GM12874 (cell line): ENCODE measurements at regions not wholly inside any gene's neighbourhood (a gene's known extent, or its start where the extent isn't known, plus 50 kb on each side); places are given as distances from the start of the nearest gene placed in this dataset.

ENCODE experiments used
- TF ChIP-seq, protein P1 (sequence below): IDR thresholded peaks from 2 replicates; pipeline ENCODE4 v1.5.1; 2011; ENCODE audit warnings: low read depth, mild to moderate bottlenecking, control low read depth, low read length, moderate library complexity; ENCODE audit not compliant: insufficient read depth

DNA sequence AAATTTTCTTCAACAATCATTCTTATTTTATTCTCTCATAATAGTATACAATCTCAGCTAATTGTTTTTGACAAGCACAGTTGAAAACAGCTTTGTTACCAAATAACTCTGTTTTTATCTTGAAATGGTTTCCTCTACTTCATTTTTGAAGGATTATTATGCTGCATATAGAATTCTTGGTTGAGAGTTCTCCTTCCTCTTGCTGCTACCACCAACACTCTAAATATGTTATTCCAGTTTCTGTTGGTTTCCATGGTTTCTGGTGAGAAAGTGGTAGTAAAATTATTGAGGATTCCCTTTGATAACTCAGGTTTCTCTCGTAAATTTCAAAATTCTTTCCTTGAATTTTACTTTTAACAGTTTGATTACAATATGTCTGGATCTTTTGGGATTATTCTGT is 1725.9 kb downstream of the PCDH9 start:
- TF ChIP-seq, protein P1, sequence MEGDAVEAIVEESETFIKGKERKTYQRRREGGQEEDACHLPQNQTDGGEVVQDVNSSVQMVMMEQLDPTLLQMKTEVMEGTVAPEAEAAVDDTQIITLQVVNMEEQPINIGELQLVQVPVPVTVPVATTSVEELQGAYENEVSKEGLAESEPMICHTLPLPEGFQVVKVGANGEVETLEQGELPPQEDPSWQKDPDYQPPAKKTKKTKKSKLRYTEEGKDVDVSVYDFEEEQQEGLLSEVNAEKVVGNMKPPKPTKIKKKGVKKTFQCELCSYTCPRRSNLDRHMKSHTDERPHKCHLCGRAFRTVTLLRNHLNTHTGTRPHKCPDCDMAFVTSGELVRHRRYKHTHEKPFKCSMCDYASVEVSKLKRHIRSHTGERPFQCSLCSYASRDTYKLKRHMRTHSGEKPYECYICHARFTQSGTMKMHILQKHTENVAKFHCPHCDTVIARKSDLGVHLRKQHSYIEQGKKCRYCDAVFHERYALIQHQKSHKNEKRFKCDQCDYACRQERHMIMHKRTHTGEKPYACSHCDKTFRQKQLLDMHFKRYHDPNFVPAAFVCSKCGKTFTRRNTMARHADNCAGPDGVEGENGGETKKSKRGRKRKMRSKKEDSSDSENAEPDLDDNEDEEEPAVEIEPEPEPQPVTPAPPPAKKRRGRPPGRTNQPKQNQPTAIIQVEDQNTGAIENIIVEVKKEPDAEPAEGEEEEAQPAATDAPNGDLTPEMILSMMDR: no peak

DNA sequence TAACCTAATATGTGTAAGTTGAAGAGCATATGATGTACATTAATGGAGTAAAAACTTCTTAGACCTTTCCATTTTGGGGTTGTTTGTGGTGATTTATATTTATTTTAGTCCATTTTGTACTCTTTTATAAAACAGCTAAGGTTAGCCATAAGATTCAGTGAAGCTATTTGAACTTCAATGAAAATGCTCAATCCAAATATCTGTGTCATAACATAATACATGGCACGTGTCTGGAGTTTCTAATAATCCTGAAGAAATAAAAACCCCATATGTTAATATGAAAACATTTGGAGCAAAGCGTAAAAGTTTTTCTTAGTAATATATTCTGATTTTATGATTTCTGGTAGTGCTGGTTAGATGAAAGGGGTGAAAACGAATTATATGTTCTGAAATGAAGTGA is 1729.7 kb downstream of the PCDH9 start:
- TF ChIP-seq, protein P1: no peak

DNA sequence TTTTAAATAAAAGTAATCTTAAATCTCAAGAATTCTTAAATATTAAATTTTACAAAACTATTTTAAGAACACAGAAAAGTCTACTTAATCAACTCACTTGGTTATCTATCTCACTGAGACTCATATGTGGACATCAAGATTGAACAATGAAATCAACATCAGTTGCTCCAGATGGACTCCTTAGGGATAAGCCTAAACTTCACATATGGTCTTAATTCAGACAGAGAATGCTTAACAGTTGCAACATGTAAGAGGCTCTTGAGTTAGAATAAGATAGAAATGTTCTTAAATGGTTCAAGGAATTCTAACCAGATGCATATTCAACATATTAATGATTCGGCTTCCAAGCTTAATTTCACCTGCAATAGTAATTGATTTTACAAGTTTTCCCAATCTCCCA is 1730.9 kb downstream of the PCDH9 start:
- TF ChIP-seq, protein P1: no peak

DNA sequence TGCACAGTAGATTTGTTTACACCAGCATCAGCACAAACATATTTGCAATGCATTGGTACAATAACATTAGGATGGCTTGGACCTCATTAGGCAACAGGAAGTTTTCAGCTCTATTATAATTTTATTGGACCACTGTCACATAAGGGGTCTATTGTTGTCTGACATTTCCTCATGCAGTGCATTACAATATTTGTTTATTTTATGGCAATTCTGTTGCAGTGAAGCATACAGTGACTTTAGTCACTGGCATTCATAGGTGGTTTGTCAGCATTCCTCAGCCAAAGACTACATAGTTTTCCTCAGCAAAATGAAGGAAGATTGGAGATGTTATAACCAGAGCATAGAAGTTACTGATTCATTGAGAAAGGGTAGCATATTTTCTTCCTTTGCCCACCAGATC is 1732.9 kb downstream of the PCDH9 start:
- TF ChIP-seq, protein P1: no peak

DNA sequence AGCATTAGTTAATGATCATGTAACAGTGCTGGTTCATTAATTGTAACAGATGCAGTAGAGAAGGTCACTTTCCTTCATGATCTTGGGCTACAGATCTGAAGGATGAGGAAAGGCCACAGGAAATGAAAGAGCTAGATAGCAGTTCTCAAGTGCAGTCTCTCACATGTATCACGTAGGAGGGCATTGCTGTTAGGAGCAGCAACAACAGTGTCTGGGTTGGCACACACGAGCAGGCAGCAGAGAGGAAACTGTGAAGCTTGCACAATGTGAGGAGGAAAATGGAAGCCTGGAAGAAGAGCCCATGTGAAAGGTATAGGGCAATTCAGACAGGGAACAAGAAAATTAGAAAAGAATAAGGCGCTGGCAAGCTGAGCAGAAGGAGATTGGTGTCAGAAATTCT is 1741.5 kb downstream of the PCDH9 start:
- TF ChIP-seq, protein P1: no peak

DNA sequence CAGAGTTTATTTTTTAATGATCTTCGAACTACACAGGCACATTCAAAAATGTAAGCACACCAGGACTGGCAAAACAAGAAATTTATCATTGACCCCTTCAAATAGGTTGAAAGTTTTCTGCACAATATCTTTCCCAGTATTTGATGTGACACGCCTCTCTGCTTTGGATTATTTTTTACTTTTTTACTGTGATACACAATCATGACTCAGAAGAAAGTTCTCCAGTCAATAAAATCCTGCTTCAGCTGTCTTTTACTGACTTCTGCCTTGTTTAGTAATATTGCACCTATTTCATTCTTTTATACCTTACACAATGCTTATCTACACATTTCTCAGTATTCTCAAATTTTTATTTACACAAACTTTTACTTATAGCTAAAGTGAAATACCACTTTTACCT is 1750.4 kb downstream of the PCDH9 start:
- TF ChIP-seq, protein P1: no peak

DNA sequence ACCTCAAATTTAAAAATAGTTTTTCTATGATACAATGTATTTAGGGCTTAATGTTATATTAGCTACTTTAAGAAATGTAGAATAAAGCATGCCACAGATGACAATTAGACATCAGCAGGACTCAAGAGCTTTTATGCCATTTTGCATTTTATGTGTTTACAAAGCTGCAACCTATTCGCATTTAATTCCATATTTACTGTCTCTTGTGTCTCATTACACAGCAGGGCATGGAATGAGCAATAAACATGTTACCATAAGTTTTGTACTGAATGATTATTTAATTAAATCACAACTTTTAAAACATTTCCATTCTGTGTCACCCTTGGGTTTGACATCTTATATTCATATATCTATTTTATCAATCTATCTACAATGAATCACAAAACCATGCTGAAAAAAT is 1756.9 kb downstream of the PCDH9 start:
- TF ChIP-seq, protein P1: no peak

DNA sequence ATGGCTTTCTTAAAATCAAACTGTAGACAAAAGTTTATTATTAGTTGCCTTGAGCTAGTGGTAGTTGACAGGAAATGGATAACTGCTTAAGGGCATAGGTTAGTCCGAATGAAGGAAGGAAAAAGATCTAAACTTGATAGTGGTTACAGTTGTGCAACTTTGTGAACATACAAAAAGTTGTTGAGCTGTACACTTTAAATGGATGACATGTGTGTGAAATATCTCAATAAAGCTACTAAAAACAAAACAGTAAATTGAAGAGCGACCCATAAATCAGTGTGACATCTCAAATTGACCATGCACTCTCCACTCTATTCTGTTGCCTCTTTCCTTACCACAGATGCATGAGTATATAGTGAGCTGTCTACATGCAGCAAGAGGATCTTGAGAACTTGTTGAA is 1757.8 kb downstream of the PCDH9 start:
- TF ChIP-seq, protein P1: no peak
